ENCODE measurements at regions not wholly inside any gene's neighbourhood (a gene's known extent, or its start where the extent isn't known, plus 50 kb on each side); places are given as distances from the start of the nearest gene placed in this dataset.
"Not testable (repeated sequence)": the region's sequence is repeated elsewhere in the genome, so short reads cannot be mapped to it uniquely, and the experiment has no call there.

- Histone ChIP-seq H3K36me3 (replicated peaks; ENCODE audit: control insufficient read depth, insufficient read depth, low read length) (no peaks in the 10 kb centered on the region), H3K27me3 (ENCODE audit: control insufficient read depth, insufficient read depth, low read length) (no peaks in the 10 kb centered on the region), H3K4me3 (ENCODE audit: insufficient read depth, low read depth, low read length) (no peak overlapping the region)
- DNase-seq = no peak
Observed at GRCh38 chr11:89633135-89633705, 76.9 kb upstream of the TRIM77 start.

- H3K4me3 ChIP-seq (ENCODE audit: insufficient read depth, low read depth, low read length); H3K36me3 ChIP-seq (replicated peaks; ENCODE audit: control insufficient read depth, insufficient read depth, low read length); H3K27me3 ChIP-seq (ENCODE audit: control insufficient read depth, insufficient read depth, low read length); DNase-seq: not testable (repeated sequence)
Observed at GRCh38 chr11:89640777-89641176, 69.3 kb upstream of the TRIM77 start.

GRCh38 chr11:89648232-89648631, 61.9 kb upstream of the TRIM77 start:
- not testable (repeated sequence) for H3K27me3 ChIP-seq (ENCODE audit: control insufficient read depth, insufficient read depth, low read length); H3K4me3 ChIP-seq (ENCODE audit: insufficient read depth, low read depth, low read length); DNase-seq

GRCh38 chr11:89648996-89649395, 61.1 kb upstream of the TRIM77 start:
- not testable (repeated sequence) for H3K4me3 ChIP-seq (ENCODE audit: insufficient read depth, low read depth, low read length); DNase-seq; H3K27me3 ChIP-seq (ENCODE audit: control insufficient read depth, insufficient read depth, low read length); H3K36me3 ChIP-seq (replicated peaks; ENCODE audit: control insufficient read depth, insufficient read depth, low read length)

More at GRCh38 chr11:89648232-89648631, 61.9 kb upstream of the TRIM77 start:
- not testable (repeated sequence) for H3K36me3 ChIP-seq (replicated peaks; ENCODE audit: control insufficient read depth, insufficient read depth, low read length)

GRCh38 chr11:89654669-89655068, 55.4 kb upstream of the TRIM77 start:
- not testable (repeated sequence) for H3K36me3 ChIP-seq (replicated peaks; ENCODE audit: control insufficient read depth, insufficient read depth, low read length); DNase-seq; H3K4me3 ChIP-seq (ENCODE audit: insufficient read depth, low read depth, low read length); H3K27me3 ChIP-seq (ENCODE audit: control insufficient read depth, insufficient read depth, low read length)

- DNase-seq; H3K4me3 ChIP-seq (ENCODE audit: insufficient read depth, low read depth, low read length); H3K27me3 ChIP-seq (ENCODE audit: control insufficient read depth, insufficient read depth, low read length); H3K36me3 ChIP-seq (replicated peaks; ENCODE audit: control insufficient read depth, insufficient read depth, low read length): not testable (repeated sequence)
Observed at GRCh38 chr11:89658767-89659166, 51.3 kb upstream of the TRIM77 start.

- DNase-seq; H3K4me3 ChIP-seq (ENCODE audit: insufficient read depth, low read depth, low read length); H3K27me3 ChIP-seq (ENCODE audit: control insufficient read depth, insufficient read depth, low read length); H3K36me3 ChIP-seq (replicated peaks; ENCODE audit: control insufficient read depth, insufficient read depth, low read length): not testable (repeated sequence)
Observed at GRCh38 chr11:89659414-89659813, 50.7 kb upstream of the TRIM77 start.

GRCh38 chr11:89660234-89660633, 49.9 kb upstream of the TRIM77 start:
- H3K36me3 ChIP-seq (replicated peaks; ENCODE audit: control insufficient read depth, insufficient read depth, low read length) = no peaks in the 10 kb centered on the region
- H3K4me3 ChIP-seq (ENCODE audit: insufficient read depth, low read depth, low read length) = no peak overlapping the region
- DNase-seq = peak; percentile 13
- H3K27me3 ChIP-seq (ENCODE audit: control insufficient read depth, insufficient read depth, low read length) = no peaks in the 10 kb centered on the region
